ENCODE measurements at regions not wholly inside any gene's neighbourhood (a gene's known extent, or its start where the extent isn't known, plus 50 kb on each side); places are given as distances from the start of the nearest gene placed in this dataset.

GRCh38 chr1:227445092-227445674, 118.2 kb upstream of the ZNF678 start:
- no peak for TF ChIP-seq CTCF (IDR thresholded peaks at IDR 0.05; ENCODE audit: poor library complexity, severe bottlenecking)
- no peak for TF ChIP-seq EP300 (conservative IDR thresholded peaks at IDR 0.05; ENCODE audit: poor library complexity, severe bottlenecking)
- TF ChIP-seq RAD21 (conservative IDR thresholded peaks at IDR 0.05): no peak
- no peak for TF ChIP-seq REST (IDR thresholded peaks at IDR 0.05; ENCODE audit: borderline replicate concordance)
- no peak for TF ChIP-seq EZH2 (IDR thresholded peaks at IDR 0.05; ENCODE audit: borderline replicate concordance, insufficient read depth, low read length, poor library complexity, severe bottlenecking)
- no peak for TF ChIP-seq TAF1 (IDR thresholded peaks at IDR 0.05; ENCODE audit: low read depth)

Data from neural cell (in vitro differentiated cells).